Ovary (tissue), 3 donors: ENCODE measurements at regions not wholly inside any gene's neighbourhood (a gene's known extent, or its start where the extent isn't known, plus 50 kb on each side); places are given as distances from the start of the nearest gene placed in this dataset.

Experiments
- CTCF ChIP-seq, 3 donors: fragments of 450-650 bp in 2 of 3; fragments of 200-600 bp in 1 of 3; IDR thresholded peaks; one replicate each; pipeline versions ENCODE4 v1.5.1 to v1.8.0; 2016 to 2022; ENCODE audit warnings: antibody characterized with exemption in 3 of 3, mild to moderate bottlenecking in 1 of 3
- EP300 ChIP-seq: sonication (generic); formaldehyde crosslinking; IDR thresholded peaks from one replicate; pipeline ENCODE4 v1.6.1; 2017; ENCODE audit warnings: antibody characterized with exemption
- POLR2A ChIP-seq: fragments of 450-650 bp; IDR thresholded peaks from one replicate; pipeline ENCODE4 v1.6.1; 2017; ENCODE audit warnings: antibody characterized with exemption, mild to moderate bottlenecking, moderate library complexity
- donor health status: DM: no; HTN: no; CAD: no.

GRCh38 chr3:188979248-188979647 lies 192.5 kb upstream of the TPRG1 start:
- TF ChIP-seq POLR2A (no peak), CTCF (IDR thresholded peaks at IDR 0.05) (no peak), EP300 (no peak)
